ENCODE measurements at regions not wholly inside any gene's neighbourhood (a gene's known extent, or its start where the extent isn't known, plus 50 kb on each side); places are given as distances from the start of the nearest gene placed in this dataset.

DNA sequence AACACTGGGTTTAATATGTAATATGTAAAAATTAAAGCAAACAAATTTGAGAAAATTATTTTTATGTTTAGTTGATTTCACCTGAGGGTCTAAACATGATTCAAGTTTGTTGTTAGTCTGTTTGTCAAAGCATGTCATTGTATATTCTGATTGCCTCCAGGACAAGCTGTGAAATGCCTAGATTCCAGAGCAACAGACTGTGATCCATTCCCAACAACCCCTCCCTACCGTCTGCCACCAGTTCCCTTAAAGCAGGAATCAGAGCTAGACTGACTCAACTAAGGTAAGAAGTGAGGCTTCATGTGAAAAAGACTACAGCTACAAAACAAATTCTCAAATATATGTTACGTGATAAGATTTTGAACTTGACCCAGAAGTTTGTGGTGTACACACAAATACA lies 304.2 kb downstream of the RAB38 start:
- ATAC-seq (no peak), DNase-seq (no peak)
- TF ChIP-seq, protein P1, sequence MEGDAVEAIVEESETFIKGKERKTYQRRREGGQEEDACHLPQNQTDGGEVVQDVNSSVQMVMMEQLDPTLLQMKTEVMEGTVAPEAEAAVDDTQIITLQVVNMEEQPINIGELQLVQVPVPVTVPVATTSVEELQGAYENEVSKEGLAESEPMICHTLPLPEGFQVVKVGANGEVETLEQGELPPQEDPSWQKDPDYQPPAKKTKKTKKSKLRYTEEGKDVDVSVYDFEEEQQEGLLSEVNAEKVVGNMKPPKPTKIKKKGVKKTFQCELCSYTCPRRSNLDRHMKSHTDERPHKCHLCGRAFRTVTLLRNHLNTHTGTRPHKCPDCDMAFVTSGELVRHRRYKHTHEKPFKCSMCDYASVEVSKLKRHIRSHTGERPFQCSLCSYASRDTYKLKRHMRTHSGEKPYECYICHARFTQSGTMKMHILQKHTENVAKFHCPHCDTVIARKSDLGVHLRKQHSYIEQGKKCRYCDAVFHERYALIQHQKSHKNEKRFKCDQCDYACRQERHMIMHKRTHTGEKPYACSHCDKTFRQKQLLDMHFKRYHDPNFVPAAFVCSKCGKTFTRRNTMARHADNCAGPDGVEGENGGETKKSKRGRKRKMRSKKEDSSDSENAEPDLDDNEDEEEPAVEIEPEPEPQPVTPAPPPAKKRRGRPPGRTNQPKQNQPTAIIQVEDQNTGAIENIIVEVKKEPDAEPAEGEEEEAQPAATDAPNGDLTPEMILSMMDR (IDR thresholded peaks at IDR 0.05): no peak
- Histone ChIP-seq H3K9me3 (no peaks in the 10 kb centered on the region), H3K36me3 (ENCODE audit: low read depth) (no peaks in the 10 kb centered on the region), H3K4me3 (no peak overlapping the region), H3K4me1 (ENCODE audit: low read depth) (no peaks in the 10 kb centered on the region)
- intact Hi-C loops (cut with DNase I, micrococcal nuclease): no loop called here

DNA sequence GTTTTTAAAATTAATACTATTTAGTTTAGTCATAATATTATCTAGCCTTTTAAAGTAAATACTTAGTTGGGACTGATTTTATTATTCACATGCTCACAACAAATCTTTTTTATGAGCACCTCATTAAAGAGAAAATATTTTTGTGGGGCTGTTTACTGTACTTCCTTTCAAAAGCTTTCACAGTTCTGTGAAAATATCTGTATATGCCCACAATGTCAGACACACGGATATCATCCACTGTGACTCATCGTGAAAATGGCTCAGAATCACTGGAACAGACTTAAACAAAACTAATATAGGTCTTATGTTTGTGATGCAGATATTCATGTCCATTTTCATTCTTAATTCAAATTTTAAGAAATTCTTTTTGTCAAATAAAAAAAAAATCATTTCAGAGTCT lies 305.2 kb downstream of the RAB38 start:
- DNase-seq (no peak), ATAC-seq (no peak)
- no peaks in the 10 kb centered on the region for H3K36me3 ChIP-seq (ENCODE audit: low read depth)
- no peak overlapping the region for H3K4me3 ChIP-seq
- no peaks in the 10 kb centered on the region for H3K4me1 ChIP-seq (ENCODE audit: low read depth)
- no peaks in the 10 kb centered on the region for H3K9me3 ChIP-seq
- TF ChIP-seq, protein P1 (IDR thresholded peaks at IDR 0.05): no peak
- intact Hi-C loops (cut with DNase I, micrococcal nuclease): no loop called here

DNA sequence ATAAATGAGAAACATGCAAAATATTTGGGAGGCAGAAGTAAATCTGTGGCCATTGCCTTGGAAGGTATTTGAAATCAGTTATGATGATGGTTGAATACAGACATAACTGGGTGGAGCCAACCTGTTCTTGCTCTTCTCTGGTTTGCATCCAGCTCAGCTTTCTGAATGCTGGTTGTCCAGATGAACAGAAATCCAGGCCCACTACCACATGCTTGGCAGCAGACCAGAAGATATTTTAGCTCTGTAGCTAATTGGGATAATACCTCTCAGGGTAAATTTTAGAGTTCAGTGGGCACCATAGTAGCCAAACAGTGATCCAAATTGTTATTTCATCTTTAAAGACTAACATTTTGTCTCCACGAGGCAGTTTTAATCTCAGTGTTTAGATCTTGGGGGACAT lies 308.3 kb downstream of the RAB38 start:
- no peak overlapping the region for H3K4me3 ChIP-seq
- H3K9me3 ChIP-seq: no peaks in the 10 kb centered on the region
- no peaks in the 10 kb centered on the region for H3K36me3 ChIP-seq (ENCODE audit: low read depth)
- TF ChIP-seq, protein P1 (IDR thresholded peaks at IDR 0.05): no peak
- intact Hi-C loops (cut with DNase I, micrococcal nuclease): no loop called here
- ATAC-seq (no peak), DNase-seq (no peak)
- H3K4me1 ChIP-seq (ENCODE audit: low read depth): no peaks in the 10 kb centered on the region

DNA sequence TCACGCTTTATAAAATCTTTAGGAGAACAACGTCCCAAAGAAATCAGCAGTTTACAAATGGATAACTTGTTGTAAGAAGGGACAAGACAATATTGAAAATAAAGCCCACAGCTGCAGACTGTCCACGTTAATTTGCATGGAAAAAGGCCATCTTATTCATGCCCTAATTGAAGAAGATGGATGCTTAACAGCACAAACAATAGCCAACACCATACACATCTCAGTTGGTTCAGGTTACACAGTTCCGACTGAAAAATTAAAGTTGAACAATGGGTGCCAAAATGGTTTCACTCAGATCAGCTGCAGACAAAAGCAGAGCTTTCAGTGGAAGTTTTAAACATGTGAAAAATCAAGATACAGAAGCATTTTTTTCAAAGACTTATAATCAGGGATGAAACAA lies 314.2 kb downstream of the RAB38 start:
- Histone ChIP-seq H3K36me3 (ENCODE audit: low read depth) (no peaks in the 10 kb centered on the region), H3K4me1 (ENCODE audit: low read depth) (no peaks in the 10 kb centered on the region), H3K9me3 (no peaks in the 10 kb centered on the region), H3K4me3 (no peak overlapping the region)
- intact Hi-C loops (cut with DNase I, micrococcal nuclease): no loop called here
- no peak for DNase-seq
- no peak for ATAC-seq
- TF ChIP-seq, protein P1 (IDR thresholded peaks at IDR 0.05): no peak

DNA sequence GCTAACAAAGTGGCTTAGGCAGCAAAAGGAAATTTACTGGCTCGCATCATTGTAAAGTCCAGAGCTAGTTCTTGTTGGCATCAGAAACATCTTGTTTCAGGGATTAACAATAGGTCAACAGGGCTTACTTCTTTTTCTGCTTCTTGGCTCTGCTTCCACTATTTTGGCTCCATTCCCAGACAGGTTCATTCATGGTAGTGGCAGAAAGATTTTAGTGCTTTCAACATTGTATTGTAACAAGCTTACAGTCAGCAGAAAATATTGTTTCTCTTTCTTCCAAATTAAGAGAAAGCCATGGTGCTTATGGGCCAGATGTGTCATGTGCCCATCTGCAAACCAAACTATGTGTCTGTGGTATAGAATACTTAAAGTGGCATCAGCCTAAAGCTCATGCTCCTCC lies 315.6 kb downstream of the RAB38 start:
- H3K4me1 ChIP-seq (ENCODE audit: low read depth): no peaks in the 10 kb centered on the region
- TF ChIP-seq, protein P1 (IDR thresholded peaks at IDR 0.05): no peak
- no peak for DNase-seq
- no peak for ATAC-seq
- H3K36me3 ChIP-seq (ENCODE audit: low read depth): no peaks in the 10 kb centered on the region
- intact Hi-C loops (cut with DNase I, micrococcal nuclease): no loop called here
- H3K4me3 ChIP-seq: no peak overlapping the region
- H3K9me3 ChIP-seq: no peaks in the 10 kb centered on the region

DNA sequence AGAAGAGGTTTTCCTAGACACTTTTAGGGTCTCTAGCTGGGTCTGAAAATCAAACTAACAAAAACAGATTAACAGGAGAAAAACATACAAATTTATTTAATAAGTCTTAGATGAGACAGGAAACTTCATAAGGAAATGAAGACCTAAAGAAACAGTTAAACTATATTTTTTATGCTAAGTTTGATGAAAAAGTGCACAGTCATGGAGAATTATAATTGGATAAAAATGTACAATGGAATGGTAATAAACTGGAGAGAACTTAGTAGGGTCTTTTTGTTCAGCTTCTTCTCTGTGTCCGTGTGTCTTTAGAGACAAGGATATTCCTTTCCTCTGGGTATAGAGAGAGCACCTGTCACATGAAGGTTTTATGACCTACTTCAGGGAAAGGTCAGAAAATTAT lies 323.4 kb downstream of the RAB38 start:
- Histone ChIP-seq H3K4me3 (no peak overlapping the region), H3K4me1 (ENCODE audit: low read depth) (no peaks in the 10 kb centered on the region), H3K36me3 (ENCODE audit: low read depth) (no peaks in the 10 kb centered on the region), H3K9me3 (no peaks in the 10 kb centered on the region)
- intact Hi-C loops (cut with DNase I, micrococcal nuclease): no loop called here
- ATAC-seq (no peak), DNase-seq (no peak)
- TF ChIP-seq, protein P1 (IDR thresholded peaks at IDR 0.05): no peak
